ENCODE measurements at regions not wholly inside any gene's neighbourhood (a gene's known extent, or its start where the extent isn't known, plus 50 kb on each side); places are given as distances from the start of the nearest gene placed in this dataset.

DNA sequence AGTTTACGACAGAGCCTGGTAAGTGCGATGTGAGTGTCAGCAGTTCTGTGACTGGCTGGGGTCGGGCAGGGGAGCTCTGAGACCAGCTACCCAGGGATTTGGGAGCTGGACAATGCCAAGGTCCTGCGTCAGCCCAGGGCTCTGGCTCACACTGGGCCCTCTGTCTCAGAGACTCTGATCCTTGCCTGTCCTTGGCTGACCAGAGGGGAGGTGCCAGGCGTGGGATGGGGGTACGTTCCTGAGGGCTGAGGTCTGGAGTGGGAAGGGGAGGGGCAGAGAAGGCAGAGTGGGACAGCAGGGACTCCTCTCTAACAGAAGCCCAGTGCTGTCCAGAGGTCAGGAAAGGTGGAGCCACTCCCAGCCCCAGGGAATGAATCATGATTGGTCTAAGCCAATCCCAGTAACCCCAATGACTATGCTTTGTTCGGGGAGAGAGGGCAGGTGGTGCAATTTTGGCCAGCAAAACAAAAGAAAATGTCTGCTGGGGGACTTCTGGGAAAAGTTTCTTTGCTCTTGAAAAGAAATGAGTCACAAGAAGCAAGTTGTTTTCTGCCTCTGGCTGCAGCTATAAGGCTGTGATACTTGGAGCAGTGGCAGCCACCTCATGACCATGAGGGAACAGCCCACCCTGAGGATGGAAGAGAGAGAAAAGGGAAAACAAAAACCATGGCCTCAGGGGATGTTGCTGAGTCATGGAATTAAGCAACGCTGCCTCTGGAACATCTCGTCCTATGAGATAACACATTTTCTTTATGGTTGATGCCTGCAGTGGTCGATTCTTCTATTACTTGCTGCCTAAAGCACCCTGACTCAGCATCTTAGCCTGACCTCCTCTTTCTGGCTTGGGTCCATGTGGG is 108.3 kb downstream of the CHST1 start:
- ChIA-PET POLR2A (no interaction called here), CTCF (no interaction called here)
- no peak overlapping the region for H3K4me3 ChIP-seq (ENCODE audit: low read depth, low read length)
- H3K27ac ChIP-seq (ENCODE audit: low read depth, low read length), result no peak overlapping the region
- TF ChIP-seq, protein P1, sequence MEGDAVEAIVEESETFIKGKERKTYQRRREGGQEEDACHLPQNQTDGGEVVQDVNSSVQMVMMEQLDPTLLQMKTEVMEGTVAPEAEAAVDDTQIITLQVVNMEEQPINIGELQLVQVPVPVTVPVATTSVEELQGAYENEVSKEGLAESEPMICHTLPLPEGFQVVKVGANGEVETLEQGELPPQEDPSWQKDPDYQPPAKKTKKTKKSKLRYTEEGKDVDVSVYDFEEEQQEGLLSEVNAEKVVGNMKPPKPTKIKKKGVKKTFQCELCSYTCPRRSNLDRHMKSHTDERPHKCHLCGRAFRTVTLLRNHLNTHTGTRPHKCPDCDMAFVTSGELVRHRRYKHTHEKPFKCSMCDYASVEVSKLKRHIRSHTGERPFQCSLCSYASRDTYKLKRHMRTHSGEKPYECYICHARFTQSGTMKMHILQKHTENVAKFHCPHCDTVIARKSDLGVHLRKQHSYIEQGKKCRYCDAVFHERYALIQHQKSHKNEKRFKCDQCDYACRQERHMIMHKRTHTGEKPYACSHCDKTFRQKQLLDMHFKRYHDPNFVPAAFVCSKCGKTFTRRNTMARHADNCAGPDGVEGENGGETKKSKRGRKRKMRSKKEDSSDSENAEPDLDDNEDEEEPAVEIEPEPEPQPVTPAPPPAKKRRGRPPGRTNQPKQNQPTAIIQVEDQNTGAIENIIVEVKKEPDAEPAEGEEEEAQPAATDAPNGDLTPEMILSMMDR (IDR thresholded peaks at IDR 0.05; ENCODE audit: low read depth, low read length), result no peak
- no peak for DNase-seq (ENCODE audit: low read depth, low spot score)
- no peaks in the 10 kb centered on the region for H3K9me3 ChIP-seq (ENCODE audit: control insufficient read depth, insufficient read depth, low read length)
- peaks cover 5% of the 10 kb centered on the region for H3K27me3 ChIP-seq (ENCODE audit: control insufficient read depth, insufficient read depth, low read length)

DNA sequence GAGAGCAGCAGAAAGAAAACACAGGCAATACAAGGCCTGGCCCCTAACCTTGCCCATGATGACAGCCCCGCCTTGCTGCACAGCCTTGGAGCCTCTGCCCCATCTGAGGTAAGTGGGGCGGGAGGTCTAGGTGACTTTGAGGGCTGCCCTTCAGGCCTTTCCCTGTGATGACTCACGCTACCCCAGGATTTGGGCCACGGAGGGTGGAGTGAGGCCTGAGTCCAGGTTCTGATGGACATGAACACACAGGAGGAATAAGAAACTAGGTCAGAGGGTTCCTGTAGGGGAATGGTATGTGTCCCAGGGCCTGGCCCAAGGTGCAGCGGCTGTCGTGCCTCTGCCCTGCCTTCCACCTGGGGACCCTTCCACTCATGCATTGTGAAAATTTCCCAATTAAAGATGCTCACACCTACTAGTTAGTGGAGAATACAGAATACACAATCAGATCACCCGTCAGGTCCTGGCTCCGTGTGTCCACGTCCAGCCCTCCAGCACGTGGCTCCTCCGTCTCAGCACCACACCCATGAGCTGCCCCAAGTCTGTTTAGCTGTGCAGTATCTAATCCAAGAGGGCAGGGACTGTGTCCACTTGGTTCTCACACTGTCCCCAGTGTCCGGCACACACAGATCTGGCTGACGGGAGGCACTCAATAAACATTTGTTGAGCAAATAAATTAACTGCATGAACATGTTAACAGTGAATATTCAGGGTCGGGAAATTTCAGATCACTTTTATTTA is 111.0 kb downstream of the CHST1 start:
- Histone ChIP-seq H3K27me3 (ENCODE audit: control insufficient read depth, insufficient read depth, low read length) (peaks cover 3% of the 10 kb centered on the region), H3K9me3 (ENCODE audit: control insufficient read depth, insufficient read depth, low read length) (no peaks in the 10 kb centered on the region), H3K27ac (ENCODE audit: low read depth, low read length) (no peak overlapping the region), H3K4me3 (ENCODE audit: low read depth, low read length) (no peak overlapping the region)
- DNase-seq (ENCODE audit: low read depth, low spot score), result no peak
- TF ChIP-seq, protein P1 (IDR thresholded peaks at IDR 0.05; ENCODE audit: low read depth, low read length), result no peak
- CTCF ChIA-PET, result no interaction called here
- POLR2A ChIA-PET, result interaction anchor here (0.5 kb wide), 1 partner anchor 113 kb away, joined by 3 read pairs; no protein-coding TSS in a partner anchor

DNA sequence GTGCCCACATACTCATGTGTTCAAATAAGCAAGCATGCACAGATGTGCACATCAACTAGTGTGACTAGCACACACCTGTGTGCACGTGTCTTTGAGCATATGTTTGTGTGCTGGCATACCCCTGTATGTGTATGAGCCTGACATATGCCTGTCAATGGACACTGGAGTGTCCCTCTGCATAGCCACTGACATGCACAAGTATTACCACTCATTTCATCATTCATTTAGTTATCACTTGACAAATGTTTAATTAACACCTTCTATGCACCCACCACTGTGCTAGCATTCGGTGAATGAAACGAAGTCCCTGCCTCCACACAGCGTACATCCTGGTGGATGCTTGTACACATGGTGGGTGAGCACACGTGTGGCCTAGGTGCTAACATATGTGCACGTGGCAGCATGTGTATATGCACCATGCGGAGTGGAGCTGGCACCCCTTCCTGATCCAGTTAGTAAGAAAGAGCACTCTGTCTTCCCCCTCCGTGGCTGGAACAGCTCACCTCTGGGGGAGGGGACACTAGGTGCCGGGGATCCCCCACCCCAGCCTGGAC is 112.0 kb downstream of the CHST1 start:
- Histone ChIP-seq H3K27me3 (ENCODE audit: control insufficient read depth, insufficient read depth, low read length) (peaks cover 3% of the 10 kb centered on the region), H3K4me3 (ENCODE audit: low read depth, low read length) (no peak overlapping the region), H3K9me3 (ENCODE audit: control insufficient read depth, insufficient read depth, low read length) (no peaks in the 10 kb centered on the region), H3K27ac (ENCODE audit: low read depth, low read length) (no peak overlapping the region)
- no peak for DNase-seq (ENCODE audit: low read depth, low spot score)
- CTCF ChIA-PET, result no interaction called here
- TF ChIP-seq, protein P1 (IDR thresholded peaks at IDR 0.05; ENCODE audit: low read depth, low read length), result no peak
- POLR2A ChIA-PET, result no interaction called here

DNA sequence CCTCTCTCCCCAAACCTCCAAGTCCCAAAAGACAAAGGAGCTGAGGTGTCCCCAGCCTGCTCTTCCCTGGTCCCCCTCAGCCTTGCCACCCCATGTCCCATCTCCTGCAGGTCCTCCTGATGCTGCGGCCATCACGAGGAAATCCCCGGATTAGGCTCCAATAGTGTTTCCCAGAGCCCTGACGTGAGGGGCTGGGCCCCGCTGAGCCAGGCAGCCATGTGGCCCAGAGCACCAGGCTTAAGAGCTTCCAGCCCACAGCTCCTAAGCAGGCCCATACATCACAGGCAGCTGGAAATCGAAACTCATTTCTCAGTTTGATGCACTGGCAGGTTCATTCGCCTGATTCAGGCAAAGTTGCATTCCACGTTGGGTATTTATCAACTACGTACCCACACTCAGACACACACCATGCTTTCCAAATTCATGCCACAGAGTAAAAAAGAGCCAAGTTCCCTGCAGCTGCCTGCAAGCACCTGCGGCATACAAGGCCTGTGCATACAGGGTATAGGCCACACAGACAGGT is 114.2 kb downstream of the CHST1 start:
- CTCF ChIA-PET, result no interaction called here
- H3K4me3 ChIP-seq (ENCODE audit: low read depth, low read length), result no peak overlapping the region
- H3K27me3 ChIP-seq (ENCODE audit: control insufficient read depth, insufficient read depth, low read length), result peaks cover 3% of the 10 kb centered on the region
- no peak for DNase-seq (ENCODE audit: low read depth, low spot score)
- H3K27ac ChIP-seq (ENCODE audit: low read depth, low read length), result no peak overlapping the region
- TF ChIP-seq, protein P1 (IDR thresholded peaks at IDR 0.05; ENCODE audit: low read depth, low read length), result no peak
- H3K9me3 ChIP-seq (ENCODE audit: control insufficient read depth, insufficient read depth, low read length), result no peaks in the 10 kb centered on the region
- POLR2A ChIA-PET, result no interaction called here
